SW480 (cell line): ENCODE measurements at regions not wholly inside any gene's neighbourhood (a gene's known extent, or its start where the extent isn't known, plus 50 kb on each side); places are given as distances from the start of the nearest gene placed in this dataset.

Experiments used
- DNase-seq: peaks from one replicate; pipeline ENCODE4 v3.0.0-alpha.2; 2016; ENCODE audit warnings: low spot score

DNA sequence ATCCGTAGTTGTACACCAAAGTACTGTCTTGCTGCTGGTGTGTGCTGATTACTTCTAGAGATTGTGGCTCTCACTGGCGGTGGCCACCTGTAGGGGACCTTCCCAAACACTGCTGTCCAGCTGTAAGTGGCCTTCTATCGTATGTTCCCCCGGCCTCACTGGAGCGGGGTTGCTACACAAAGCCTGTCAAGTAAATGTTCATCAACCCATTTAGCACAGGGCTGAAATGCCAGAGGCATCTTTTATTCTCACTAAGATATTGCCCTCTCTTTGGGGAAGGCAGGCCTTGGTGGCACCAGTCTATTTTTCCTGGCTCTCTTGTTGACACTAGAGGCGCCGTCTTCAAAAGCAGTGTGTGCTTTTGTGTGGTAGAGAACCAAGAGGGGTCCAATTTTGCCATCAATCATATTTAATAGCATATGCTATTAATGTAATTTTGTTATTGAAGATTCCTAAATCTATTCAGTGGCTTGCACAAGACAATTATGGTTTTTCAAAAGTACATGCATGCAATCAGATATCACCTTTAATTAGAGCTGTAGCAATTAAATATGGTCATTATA lies 514.4 kb upstream of the SALL1 start:
- no peak for DNase-seq

- no peak for DNase-seq
Measured at GRCh38 chr16:51658531-51658930, 507.5 kb upstream of the SALL1 start.

GRCh38 chr16:51657848-51658247 lies 506.8 kb upstream of the SALL1 start:
- no peak for DNase-seq

DNA sequence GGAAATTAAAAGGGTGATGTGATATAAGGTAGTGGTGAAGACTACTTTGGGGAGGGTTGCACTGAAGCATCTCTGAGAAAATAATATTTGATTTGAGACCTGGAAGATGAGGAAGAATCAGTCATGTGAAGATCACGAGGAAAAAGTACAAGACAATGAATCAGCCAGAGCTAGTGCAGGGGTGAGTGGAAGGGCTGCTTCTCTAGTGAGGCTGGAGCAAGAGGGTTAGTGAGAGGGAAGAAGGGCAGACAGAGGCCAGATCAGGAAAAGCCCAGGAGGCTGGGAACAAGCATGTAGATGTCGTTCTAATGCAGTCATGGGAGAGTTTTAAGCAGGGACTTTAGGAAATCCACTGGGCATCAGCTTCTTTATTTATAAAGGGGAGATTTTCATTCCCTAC lies 504.2 kb upstream of the SALL1 start:
- DNase-seq = no peak

DNA sequence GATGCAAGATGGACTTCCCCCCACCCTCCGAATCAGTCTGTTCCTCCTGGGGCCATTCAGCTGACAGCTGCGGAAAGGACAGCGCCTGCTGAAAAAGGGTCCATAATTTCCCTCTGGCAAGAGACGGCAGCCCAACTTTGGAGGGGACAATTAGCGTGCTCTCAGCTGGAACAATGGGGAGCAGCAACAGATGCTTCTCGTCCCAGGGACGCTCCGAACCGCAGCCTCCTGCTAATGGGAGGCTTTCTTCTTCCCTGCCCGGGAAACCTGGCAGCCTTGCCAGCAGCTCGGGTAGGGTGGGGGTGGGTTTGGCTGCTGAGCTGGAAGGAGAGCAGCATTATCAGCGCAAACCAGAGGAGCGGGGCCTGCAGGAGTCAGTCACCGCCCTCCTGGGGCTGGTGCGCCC lies 500.0 kb upstream of the SALL1 start:
- no peak for DNase-seq

- DNase-seq = no peak
Measured at GRCh38 chr16:51649631-51650030, 498.6 kb upstream of the SALL1 start.

- DNase-seq = no peak
Measured at GRCh38 chr16:51648526-51648925, 497.5 kb upstream of the SALL1 start.

GRCh38 chr16:51641191-51641765 lies 490.2 kb upstream of the SALL1 start:
- no peak for DNase-seq

DNA sequence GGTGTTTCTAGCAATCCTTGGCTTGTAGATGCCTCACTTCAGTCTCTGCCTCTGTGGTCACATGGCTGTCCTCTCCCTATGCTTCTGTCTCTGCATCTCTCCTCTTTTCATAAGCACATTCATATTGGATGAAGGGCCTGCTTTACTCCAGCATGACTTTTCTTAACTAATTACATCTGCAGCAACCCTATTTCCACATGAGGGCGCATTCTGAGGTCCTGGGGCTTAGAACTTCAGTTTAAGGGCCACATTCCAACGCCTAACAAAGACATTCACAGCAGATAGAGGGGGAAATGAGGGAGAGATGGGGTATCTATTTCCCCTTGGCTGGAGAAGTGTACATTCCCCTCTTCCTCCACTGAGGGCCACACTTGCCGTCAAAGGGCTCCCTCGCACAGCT lies 489.1 kb upstream of the SALL1 start:
- DNase-seq = no peak

DNA sequence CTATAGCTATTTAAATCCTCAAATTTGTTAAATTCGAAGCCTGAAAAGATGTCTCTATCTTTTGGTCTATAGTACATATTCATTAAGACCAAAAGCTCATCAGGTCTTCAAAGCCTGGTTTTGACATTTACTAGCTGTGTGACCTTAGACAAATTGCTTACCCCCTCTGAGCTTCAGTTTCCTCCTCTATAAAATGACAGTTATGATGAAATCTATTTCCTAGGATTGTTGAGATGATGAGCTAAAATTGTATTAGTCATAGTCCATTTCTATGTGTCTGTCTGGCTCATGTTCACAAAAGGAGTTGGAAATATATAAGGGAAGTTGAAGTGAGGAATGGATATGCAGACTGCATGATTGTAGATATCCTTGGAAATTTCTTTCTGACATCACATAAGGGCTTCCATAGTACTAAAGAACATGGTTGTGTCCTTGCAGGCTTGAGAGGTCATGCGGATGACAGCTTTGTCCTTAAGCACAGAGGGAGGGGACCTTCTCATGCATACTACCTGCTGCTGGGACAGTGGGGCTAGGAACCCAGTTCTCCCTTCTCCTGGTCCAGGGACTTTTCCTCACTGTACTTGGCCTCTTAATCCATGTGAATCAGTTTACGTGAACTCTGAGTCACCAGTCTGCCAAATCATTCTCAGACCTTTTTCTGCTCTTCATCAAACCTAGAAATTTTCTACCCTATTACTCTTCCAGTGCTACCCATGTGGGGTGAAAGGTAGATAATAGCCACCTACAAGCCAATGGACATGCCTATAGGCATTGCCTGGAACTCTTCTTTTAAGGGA lies 487.5 kb upstream of the SALL1 start:
- DNase-seq = no peak

DNA sequence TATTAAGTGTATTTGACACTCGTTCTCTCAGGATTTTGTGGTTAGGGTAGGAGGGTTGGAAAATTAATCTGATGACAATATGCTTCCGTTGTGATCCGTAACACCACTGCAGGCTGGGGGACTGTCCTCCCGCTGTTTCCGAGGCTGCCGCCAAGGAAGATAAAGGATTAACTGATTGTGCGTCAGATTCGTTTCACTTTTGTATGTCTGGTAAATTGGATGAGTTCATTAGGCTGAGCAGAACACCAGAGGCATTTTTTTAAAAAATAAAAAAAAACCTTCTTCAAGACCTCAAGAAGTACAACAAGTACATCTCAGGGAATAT lies 486.7 kb upstream of the SALL1 start:
- DNase-seq = no peak

- DNase-seq = no peak
Measured at GRCh38 chr16:51636920-51637769, 486.1 kb upstream of the SALL1 start.

DNA sequence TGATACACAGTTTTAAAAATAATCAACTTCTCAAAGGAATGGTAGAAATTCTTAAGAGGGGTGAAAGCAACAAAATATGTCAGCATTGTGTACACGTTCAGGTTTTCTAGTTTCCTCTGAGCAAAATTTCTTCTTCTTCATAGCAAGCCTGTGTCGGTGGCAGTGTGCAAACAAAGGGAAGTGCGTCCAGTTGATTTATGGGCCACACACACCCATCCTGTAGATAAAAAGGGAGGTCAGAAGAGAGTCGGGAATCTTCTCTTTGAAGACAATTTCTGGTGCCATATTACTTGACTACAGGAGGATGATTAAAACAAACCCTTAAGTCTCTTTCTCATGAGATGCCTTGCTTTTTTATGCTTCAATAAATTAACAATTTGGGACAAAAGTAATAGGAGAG lies 484.1 kb upstream of the SALL1 start:
- no peak for DNase-seq

GRCh38 chr16:51630076-51630475 lies 479.0 kb upstream of the SALL1 start:
- no peak for DNase-seq

DNA sequence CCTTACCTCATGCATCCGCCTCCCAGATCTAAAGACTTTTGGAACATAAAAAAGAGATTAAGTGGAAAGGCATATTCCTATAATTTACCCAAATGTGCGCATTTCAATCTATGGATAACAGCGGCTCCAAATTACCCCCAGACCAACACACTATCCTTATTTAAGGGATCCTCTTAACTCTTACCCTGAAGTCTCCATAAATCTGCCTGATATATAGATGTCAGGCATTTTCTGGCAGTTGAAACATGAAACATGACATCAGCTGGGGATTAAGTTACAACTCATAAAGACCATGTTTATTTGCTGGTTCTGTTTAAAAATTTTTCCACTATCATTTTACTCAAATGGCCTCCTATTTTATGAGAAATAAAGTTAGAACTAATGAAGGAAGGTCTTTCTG lies 478.5 kb upstream of the SALL1 start:
- DNase-seq = no peak

- no peak for DNase-seq
Measured at GRCh38 chr16:51624080-51624775, 473.2 kb upstream of the SALL1 start.

- DNase-seq = no peak
Measured at GRCh38 chr16:51621610-51622009, 470.5 kb upstream of the SALL1 start.

DNA sequence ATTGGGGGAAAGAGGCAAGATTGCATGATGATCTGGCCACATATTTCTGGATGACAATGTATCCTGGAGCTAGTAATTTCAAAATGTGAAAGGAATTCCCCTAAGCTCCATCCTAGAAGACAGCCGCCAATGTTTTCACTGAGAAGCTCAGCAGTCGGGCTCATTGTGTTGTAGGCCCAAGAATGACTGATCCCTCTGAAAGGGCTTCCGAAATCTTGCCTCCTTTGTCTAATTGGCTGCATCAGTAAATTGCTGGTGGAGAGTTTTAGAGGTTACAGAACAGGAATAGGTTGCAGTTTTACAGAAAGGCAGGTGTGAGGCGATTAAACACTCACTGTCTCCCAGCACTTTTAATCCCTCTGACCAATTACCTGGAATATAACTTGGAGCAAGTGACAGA lies 464.1 kb upstream of the SALL1 start:
- no peak for DNase-seq

DNA sequence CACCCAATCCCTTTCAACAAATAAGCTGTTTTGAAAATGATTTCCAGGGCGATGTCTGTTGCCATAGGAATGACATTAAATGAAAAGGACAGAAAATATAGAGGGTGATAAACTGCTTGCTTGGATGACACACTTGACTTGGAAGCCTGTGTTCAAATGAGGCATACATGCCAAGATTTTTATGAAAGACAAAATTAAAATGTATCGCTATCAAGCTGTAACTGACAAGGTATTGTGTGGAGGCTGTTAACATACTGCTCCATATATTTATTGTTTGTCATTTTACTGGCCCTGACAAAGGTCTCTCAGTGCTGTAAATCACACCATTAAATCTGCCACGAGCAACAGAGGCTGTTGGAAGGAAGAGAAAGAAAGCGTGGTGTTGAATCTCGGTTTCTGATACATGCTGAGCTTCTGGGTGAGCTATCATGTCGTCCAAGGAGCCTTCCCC lies 456.2 kb upstream of the SALL1 start:
- no peak for DNase-seq

DNA sequence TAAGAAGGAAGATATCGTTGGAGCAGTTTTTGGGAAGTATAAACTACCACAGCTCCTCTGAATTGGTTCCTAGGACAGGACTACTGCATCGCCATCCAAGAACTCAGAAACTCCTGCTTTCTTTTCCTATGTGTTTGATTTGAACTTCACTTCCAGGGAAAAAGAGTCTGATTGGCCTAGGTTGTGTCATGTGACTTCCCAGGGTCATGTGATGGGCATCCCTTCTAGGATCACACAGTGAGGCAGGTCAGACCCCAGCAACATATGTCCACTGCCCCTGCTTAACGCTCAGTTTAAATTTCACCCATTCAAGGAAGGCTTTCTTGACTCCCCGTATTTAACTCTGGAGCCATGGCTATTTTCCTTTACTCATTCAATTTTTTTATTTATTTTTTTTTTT lies 445.2 kb upstream of the SALL1 start:
- no peak for DNase-seq

DNA sequence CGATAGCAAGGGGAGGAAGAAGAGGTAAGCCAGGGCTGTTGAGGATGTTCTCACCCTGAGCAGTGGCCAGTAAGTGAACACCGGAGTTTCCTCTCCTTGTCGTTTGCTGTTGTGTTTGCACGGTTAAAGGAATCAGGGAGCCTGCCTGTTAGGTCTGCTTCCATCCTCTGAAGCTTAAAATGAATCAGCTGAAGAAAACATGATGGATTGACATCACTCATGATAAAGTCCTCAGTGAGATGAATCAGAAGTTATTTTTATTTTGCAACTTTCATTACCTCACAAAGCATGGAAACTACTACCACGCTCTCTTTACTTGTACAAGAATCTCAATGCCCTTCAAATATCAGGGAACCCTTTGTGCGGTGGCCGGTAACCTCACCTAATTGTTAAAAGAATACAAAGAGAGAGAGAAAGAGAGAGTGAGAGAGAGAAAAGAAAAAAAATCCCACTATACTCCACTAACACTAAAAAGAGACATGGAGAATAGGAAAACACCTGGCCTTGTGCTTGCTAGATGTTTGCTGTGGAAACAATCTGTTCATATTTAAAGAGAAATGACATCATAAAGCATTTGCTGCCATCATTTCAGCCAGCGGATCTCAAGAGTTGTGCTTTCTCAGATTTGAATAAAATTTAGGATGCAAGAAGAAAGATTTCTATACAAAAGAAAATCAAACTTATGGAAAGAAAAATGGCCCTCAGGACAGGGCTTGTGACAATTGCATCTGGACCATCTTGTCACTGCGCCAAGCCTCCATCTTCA lies 441.6 kb upstream of the SALL1 start:
- DNase-seq = no peak
